Kidney (tissue), 13 donors: ENCODE measurements at regions not wholly inside any gene's neighbourhood (a gene's known extent, or its start where the extent isn't known, plus 50 kb on each side); places are given as distances from the start of the nearest gene placed in this dataset.
"Not testable (repeated sequence)": the region's sequence is repeated elsewhere in the genome, so short reads cannot be mapped to it uniquely, and the experiment has no call there.

Source experiments
- DNase-seq, 5 donors: peaks; one replicate each; pipeline ENCODE4 v3.0.0-alpha.2; 2013 to 2020
- FAIRE-seq: peaks from 2 replicates; lab custom pipeline; 2012; peaks lifted over from hg19 to GRCh38; lab: Jason Lieb, UNC
- H3K27ac ChIP-seq, 2 donors: one replicate each; pipeline ENCODE4 v1.7.0; 2013; ENCODE audit warnings: low read depth in 2 of 2, low read length in 2 of 2, inconsistent platforms in 1 of 2
- H3K27me3 ChIP-seq: one replicate; pipeline ENCODE4 v1.7.1; 2013; ENCODE audit warnings: low read length, inconsistent platforms; ENCODE audit not compliant: control insufficient read depth, insufficient read depth
- H3K36me3 ChIP-seq, 3 donors: one replicate each; pipeline versions ENCODE4 v1.7.0 to v1.7.1; 2013; ENCODE audit warnings: low read length in 3 of 3, control low read depth in 1 of 3, inconsistent platforms in 1 of 3; ENCODE audit not compliant: insufficient read depth in 3 of 3, control insufficient read depth in 2 of 3
- H3K4me1 ChIP-seq, 3 donors: one replicate each; pipeline versions ENCODE4 v1.7.0 to v1.7.1; 2013; ENCODE audit warnings: low read length in 3 of 3, inconsistent platforms in 1 of 3, low read depth in 1 of 3; ENCODE audit not compliant: control insufficient read depth in 2 of 3, insufficient read depth in 2 of 3
- H3K4me3 ChIP-seq, 3 donors: one replicate each; pipeline versions ENCODE4 v1.7.0 to v1.8.1; 2013; ENCODE audit warnings: low read length in 3 of 3, control low read depth in 1 of 3, inconsistent platforms in 1 of 3
- H3K9ac ChIP-seq, 3 donors: one replicate each; pipeline versions ENCODE4 v1.7.0 to v1.7.1; 2013; ENCODE audit warnings: low read length in 3 of 3, control low read depth in 1 of 3, inconsistent platforms in 1 of 3
- H3K9me3 ChIP-seq, 3 donors: one replicate each; pipeline versions ENCODE4 v1.7.0 to v1.7.1; 2013; ENCODE audit warnings: low read length in 3 of 3, control low read depth in 1 of 3, inconsistent platforms in 1 of 3; ENCODE audit not compliant: control insufficient read depth in 2 of 3, insufficient read depth in 1 of 3
- intact Hi-C: fragments of 100-400 bp; cut with DNase I; formaldehyde crosslinking; loops from one replicate; pipeline ENCODE4 v1.11.1; 2022
- TF ChIP-seq, protein P1 (sequence below): IDR thresholded peaks from 3 replicates; pipeline ENCODE4 v1.5.1; 2012; ENCODE audit warnings: mild to moderate bottlenecking, moderate library complexity, borderline replicate concordance; ENCODE audit not compliant: insufficient read depth; ENCODE audit errors: extremely low read depth
- donor health status: control.
- donor health status: control.
- donor health status: control.
- donor health status: control.
- donor health status: control.
- donor health status: DM: yes; HTN: yes; CAD: no.
- donor health status: Normal renal cell carcinoma (clear cell type).

DNA sequence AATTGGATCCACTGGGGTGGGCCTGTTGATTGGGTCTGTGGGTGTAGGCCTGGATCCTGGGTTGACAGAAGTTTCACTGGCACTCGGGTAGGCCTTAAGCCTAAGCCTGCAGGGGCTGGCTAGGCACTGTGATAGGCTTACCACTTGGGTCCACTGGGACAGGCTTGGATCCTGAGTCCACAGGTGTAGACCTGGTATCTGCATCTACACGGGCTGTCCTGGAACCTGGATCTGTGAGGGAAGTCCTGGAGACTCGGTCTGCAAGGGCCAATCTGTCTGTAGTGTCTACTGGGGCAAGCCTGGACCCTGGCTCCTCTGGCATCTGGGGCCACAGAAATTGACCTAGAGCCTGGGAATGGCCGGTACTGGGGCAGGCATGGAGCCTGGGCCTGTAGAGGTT is 219.0 kb upstream of the NRG3 start:
- no peak overlapping the region for H3K27ac ChIP-seq
- no peak overlapping the region for H3K9ac ChIP-seq
- no peaks in the 10 kb centered on the region for H3K4me1 ChIP-seq
- H3K27me3 ChIP-seq: no peaks in the 10 kb centered on the region
- no peak overlapping the region for H3K4me3 ChIP-seq
- H3K36me3 ChIP-seq: no peaks in the 10 kb centered on the region
- DNase-seq: no peak
- intact Hi-C loops: no loop called here
- no peak for FAIRE-seq
- peaks cover 0 to 4% (median 0%) of the 10 kb centered on the region in 3 donors for H3K9me3 ChIP-seq
- TF ChIP-seq, protein P1, sequence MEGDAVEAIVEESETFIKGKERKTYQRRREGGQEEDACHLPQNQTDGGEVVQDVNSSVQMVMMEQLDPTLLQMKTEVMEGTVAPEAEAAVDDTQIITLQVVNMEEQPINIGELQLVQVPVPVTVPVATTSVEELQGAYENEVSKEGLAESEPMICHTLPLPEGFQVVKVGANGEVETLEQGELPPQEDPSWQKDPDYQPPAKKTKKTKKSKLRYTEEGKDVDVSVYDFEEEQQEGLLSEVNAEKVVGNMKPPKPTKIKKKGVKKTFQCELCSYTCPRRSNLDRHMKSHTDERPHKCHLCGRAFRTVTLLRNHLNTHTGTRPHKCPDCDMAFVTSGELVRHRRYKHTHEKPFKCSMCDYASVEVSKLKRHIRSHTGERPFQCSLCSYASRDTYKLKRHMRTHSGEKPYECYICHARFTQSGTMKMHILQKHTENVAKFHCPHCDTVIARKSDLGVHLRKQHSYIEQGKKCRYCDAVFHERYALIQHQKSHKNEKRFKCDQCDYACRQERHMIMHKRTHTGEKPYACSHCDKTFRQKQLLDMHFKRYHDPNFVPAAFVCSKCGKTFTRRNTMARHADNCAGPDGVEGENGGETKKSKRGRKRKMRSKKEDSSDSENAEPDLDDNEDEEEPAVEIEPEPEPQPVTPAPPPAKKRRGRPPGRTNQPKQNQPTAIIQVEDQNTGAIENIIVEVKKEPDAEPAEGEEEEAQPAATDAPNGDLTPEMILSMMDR: no peak

DNA sequence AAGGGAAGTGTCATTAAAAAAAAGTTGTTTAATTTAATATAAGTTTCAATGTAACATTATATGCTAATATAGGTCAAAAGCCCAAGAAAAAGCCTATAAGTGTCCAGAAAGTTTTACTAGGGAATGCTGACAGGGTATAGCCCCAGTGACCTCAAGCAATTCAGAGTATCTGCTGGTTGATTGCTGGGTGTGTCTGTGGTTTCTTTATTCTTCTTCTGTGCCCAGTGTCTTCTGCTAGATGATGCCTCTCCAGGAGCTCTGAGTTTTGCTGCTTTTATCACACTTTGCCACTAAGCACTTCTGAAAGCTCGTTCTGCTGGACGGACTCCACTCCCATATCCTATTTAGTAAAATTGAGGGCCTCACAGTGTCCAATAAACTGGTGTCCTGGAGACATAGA is 212.2 kb upstream of the NRG3 start:
- H3K27ac ChIP-seq: no peak overlapping the region
- H3K9me3 ChIP-seq: no peaks in the 10 kb centered on the region
- no peaks in the 10 kb centered on the region for H3K36me3 ChIP-seq
- H3K4me3 ChIP-seq: no peak overlapping the region
- H3K4me1 ChIP-seq: no peaks in the 10 kb centered on the region
- intact Hi-C loops: no loop called here
- DNase-seq (no peak), FAIRE-seq (no peak)
- TF ChIP-seq, protein P1: no peak
- H3K27me3 ChIP-seq: no peaks in the 10 kb centered on the region
- H3K9ac ChIP-seq: no peak overlapping the region

DNA sequence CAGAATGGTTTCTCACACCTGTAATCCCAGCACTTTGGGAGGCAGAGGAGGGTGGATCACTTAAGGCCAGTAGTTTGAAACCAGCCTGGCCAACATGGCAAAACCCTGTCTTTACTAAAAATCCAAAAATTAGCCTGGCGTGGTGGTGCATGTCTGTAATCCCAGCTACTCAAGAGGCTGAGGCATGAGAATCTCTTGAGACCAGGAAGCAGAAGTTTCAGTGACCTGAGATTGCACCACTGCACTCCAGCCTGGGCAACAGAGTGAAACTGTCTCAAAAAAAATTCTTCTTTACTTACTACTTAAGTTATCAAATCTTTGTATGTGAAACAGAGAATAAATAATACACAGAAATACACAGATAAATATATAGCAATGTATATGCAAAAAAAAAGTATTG is 210.2 kb upstream of the NRG3 start:
- FAIRE-seq, intact Hi-C loops, H3K4me3 ChIP-seq, H3K9ac ChIP-seq, DNase-seq, H3K9me3 ChIP-seq, H3K36me3 ChIP-seq, H3K27ac ChIP-seq, H3K4me1 ChIP-seq, H3K27me3 ChIP-seq: not testable (repeated sequence)

DNA sequence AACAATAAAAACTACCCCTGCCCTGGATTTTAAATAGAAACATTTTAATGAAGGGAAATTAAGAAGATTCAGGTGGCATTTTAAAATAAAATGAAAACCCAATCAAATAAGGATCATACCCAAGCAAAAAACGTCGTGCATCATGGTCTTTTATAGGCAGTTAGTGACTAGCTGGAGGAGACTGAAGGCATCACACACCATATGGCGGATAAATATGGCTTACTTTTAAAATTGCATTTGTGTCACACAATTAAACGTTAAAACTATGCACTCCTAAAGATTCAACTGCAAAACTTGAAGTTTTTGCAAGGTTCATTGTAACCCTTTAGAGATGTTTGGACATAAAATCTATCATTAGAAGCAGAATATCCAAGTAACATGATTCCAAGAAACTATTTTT is 200.1 kb upstream of the NRG3 start:
- Histone ChIP-seq H3K9me3 (no peaks in the 10 kb centered on the region), H3K27me3 (no peaks in the 10 kb centered on the region), H3K36me3 (no peaks in the 10 kb centered on the region), H3K4me3 (no peak overlapping the region), H3K9ac (no peak overlapping the region), H3K27ac (no peak overlapping the region), H3K4me1 (no peaks in the 10 kb centered on the region)
- intact Hi-C loops: no loop called here
- TF ChIP-seq, protein P1: no peak
- FAIRE-seq (no peak), DNase-seq (no peak)
